Coronary artery (tissue), 2 donors: ENCODE measurements at regions not wholly inside any gene's neighbourhood (a gene's known extent, or its start where the extent isn't known, plus 50 kb on each side); places are given as distances from the start of the nearest gene placed in this dataset.

Source experiments
- DNase-seq: peaks from one replicate; pipeline ENCODE4 v3.0.0-alpha.2; 2017; ENCODE audit warnings: low spot score
- H3K27ac ChIP-seq, 2 donors: fragments of 200-600 bp; sonication (generic); one replicate each; pipeline ENCODE4 v1.5.1; 2016 to 2019
- H3K4me3 ChIP-seq: fragments of 200-600 bp; sonication (generic); 2 replicates; pipeline ENCODE4 v1.5.1; 2016; ENCODE audit warnings: mild to moderate bottlenecking, moderate library complexity
- TF ChIP-seq, protein P1 (sequence below): fragments of 200-600 bp; sonication (generic); IDR thresholded peaks from one replicate; pipeline ENCODE4 v1.5.1; 2019; ENCODE audit warnings: antibody characterized with exemption

DNA sequence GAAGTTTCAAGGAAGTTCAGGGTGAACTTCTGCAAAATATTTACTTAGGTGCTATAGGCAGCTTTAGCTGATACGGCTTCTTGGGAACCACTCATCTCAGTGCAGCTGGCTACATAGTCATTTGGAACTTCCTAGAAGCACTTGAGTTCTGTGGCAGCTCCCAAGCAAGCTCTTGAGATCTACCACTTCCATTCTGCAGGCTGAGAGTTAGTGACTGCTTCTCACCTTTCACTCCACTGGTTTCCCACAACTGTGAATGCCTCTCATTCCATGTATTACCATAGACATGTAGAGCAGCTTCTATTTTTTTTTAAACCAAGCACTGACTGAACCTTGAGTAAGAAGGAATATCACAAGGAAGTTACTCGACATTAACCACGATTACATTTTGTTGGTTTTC is 994.1 kb upstream of the ACVR2A start:
- no peak overlapping the region for H3K4me3 ChIP-seq
- TF ChIP-seq, protein P1, sequence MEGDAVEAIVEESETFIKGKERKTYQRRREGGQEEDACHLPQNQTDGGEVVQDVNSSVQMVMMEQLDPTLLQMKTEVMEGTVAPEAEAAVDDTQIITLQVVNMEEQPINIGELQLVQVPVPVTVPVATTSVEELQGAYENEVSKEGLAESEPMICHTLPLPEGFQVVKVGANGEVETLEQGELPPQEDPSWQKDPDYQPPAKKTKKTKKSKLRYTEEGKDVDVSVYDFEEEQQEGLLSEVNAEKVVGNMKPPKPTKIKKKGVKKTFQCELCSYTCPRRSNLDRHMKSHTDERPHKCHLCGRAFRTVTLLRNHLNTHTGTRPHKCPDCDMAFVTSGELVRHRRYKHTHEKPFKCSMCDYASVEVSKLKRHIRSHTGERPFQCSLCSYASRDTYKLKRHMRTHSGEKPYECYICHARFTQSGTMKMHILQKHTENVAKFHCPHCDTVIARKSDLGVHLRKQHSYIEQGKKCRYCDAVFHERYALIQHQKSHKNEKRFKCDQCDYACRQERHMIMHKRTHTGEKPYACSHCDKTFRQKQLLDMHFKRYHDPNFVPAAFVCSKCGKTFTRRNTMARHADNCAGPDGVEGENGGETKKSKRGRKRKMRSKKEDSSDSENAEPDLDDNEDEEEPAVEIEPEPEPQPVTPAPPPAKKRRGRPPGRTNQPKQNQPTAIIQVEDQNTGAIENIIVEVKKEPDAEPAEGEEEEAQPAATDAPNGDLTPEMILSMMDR = no peak

DNA sequence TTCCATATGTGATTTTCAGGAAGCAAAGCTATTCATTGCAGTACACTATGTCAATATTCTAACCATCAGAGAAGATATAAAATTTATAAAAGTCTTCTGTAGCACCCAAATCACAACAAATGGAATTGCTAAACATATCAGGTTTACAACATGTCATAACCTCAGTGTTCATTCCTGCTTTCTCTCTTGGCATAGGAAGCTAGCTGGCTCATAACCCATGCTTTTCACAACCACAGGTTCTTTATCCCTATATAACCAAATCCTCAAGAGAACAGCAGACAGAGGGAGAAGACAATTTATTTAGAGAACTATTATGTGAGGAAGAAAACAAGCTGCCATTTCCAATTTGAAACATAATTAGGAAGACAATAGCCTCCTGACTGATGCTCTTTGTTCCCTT is 997.0 kb upstream of the ACVR2A start:
- no peak overlapping the region for H3K4me3 ChIP-seq
- no peak overlapping the region for H3K27ac ChIP-seq
- DNase-seq = no peak
- TF ChIP-seq, protein P1 = no peak

More for the DNA sequence above, 994.1 kb upstream of the ACVR2A start:
- DNase-seq = no peak
- no peak overlapping the region for H3K27ac ChIP-seq

DNA sequence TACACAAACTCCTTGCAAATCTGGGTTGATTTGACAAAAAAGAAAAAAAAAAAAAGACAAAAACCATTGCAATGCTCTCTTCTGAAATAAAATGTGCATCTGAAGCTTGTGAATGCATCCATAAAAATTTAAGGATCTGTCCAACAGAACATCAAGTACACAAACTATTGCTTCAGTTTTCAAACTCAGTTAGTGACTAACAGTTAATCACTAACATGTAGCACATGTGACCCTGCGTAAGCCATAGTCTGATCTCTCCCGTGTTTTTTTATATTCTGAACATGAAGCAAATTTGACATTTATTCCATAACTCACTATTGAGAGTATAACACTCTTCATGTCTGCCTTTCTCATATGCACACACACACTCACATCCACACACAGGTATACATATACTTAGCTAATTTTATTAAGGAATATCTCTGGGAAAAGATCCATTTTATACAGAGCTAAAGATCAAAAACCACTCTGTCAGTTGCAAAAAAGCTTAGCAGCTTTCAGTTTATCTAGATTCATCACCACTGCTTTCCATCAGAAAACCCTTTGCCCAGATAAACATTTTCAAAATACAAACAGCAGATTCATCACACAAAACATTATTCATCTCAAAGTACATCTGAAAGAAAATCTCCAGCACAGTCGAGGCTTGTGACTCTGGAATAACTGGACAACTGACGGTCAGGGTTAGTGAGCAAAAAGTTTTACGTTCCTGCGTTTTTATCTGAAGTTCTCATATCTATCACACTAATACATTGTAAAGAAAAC is 1000.4 kb upstream of the ACVR2A start:
- Histone ChIP-seq H3K27ac (no peak overlapping the region), H3K4me3 (no peak overlapping the region)
- TF ChIP-seq, protein P1 = no peak
- DNase-seq = no peak

DNA sequence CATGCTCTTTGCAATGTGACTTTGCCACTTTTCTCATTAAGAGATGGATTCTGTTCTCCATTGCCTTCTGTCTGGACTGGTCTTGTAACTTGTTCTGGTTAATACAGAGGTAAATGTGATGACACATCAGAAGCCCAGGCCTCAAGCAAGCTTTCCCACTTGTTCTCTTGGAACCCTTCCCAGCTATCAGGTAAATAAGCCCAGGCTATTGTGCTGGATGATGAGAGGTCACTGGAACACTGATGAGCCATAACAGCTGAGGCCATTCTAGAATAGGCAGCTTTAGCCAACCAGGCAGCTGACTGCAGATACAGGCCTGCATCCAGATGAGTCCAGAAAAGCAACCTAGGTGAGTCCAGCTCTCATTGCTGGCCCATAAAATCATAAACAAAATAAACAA is 1007.0 kb upstream of the ACVR2A start:
- H3K4me3 ChIP-seq = no peak overlapping the region
- no peak overlapping the region for H3K27ac ChIP-seq
- TF ChIP-seq, protein P1 = no peak
- DNase-seq = no peak

DNA sequence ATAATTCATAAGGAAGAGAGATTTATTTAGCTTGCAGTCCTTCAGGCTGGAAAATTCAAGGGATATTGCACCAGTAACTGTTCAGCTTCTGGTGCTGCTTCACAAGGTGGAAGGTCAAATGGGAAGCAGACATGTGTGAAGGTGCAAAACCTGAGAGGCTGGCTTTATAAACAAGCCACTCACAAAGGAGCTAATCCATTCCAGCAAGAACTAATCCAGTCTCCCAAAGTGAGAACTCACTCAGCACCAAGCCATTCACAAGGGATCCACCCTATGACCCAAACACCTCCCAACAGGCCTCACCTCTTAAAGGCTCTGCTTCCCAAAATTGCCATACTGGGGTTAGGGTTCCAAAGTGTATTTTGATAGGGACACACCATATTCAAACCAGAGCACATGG is 1018.4 kb upstream of the ACVR2A start:
- Histone ChIP-seq H3K4me3 (no peak overlapping the region), H3K27ac (no peak overlapping the region)
- DNase-seq = no peak
- TF ChIP-seq, protein P1 = no peak

DNA sequence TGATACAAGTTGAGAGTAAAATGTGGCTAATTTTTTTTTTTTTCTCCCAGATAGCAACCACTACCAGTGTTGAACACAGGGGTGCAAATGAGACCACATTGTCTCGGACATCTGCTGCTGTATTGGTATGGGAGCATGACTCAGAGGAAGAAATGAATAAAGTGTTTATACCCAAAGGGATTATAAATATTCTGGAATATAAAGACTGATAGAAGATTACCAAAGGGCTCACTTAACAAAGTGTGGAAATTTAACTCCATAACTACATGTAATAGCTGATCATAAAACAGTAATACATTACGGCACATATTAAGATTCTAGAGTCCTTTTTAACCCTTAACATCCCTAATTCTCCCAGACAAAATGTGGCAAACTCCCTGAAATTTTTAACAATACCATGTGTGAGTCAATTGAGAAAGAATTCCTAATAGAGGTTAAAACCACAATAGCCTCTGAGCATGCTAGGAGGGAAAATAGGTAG is 1023.0 kb upstream of the ACVR2A start:
- TF ChIP-seq, protein P1 = no peak
- no peak for DNase-seq
- H3K27ac ChIP-seq = no peak overlapping the region
- H3K4me3 ChIP-seq = no peak overlapping the region

DNA sequence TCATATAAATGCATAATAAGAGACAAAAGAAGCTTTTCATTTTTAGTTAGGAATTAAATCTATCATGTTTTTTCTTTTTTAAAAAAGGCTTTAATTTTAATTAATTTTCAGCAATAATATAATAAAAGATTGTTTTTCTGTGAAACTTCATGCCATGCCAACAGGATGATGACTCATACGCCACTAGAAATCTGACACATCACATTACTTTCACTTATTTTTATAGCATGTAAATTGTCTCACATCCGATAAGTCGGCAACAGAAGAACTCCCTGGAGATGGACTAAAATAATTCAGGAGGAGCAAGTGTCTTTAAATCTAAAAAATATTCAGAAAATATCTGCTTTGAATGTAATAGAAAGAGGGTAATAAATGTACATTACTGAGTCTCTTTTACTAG is 1024.2 kb upstream of the ACVR2A start:
- no peak for DNase-seq
- TF ChIP-seq, protein P1 = no peak
- no peak overlapping the region for H3K4me3 ChIP-seq
- no peak overlapping the region for H3K27ac ChIP-seq
